GM19452 (cell line): ENCODE measurements at regions not wholly inside any gene's neighbourhood (a gene's known extent, or its start where the extent isn't known, plus 50 kb on each side); places are given as distances from the start of the nearest gene placed in this dataset.

Source experiments
- ATAC-seq: cut with Tn5 transposase; IDR thresholded peaks from one replicate; pipeline ENCODE4 v1.9.1; 2021; ENCODE audit not compliant: unreplicated experiment

- ATAC-seq = no peak
These were observed 871.6 kb upstream of the GJE1 start for GRCh38 chr6:141261016-141261671.

DNA sequence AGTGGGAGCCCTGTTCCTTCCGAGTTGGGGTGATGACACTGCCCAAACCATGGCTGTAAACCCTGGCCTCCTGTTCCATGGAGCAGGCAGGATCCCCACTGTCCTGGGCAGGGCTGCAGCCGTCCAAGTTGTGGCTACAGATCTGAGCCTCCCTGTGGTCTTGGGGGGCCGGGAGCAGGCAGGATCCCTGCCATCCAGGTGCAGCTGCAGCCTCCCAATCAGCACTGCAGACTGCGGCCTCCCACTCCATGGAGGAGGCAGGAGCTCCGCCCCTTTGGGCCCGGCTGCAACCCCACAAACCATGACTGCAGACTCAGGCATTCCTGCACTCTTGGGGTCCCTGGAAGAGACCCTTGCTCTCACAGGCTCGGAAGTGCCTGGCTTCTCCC, 872.1 kb upstream of the GJE1 start:
- no peak for ATAC-seq

GRCh38 chr6:141259807-141260206, 872.9 kb upstream of the GJE1 start:
- ATAC-seq = no peak

GRCh38 chr6:141259091-141259490, 873.6 kb upstream of the GJE1 start:
- no peak for ATAC-seq

- ATAC-seq = no peak
These were observed 874.2 kb upstream of the GJE1 start for GRCh38 chr6:141258516-141258915.

- ATAC-seq = no peak
These were observed 878.4 kb upstream of the GJE1 start for GRCh38 chr6:141254336-141254735.

- ATAC-seq = no peak
These were observed 879.7 kb upstream of the GJE1 start for GRCh38 chr6:141252828-141253608.

DNA sequence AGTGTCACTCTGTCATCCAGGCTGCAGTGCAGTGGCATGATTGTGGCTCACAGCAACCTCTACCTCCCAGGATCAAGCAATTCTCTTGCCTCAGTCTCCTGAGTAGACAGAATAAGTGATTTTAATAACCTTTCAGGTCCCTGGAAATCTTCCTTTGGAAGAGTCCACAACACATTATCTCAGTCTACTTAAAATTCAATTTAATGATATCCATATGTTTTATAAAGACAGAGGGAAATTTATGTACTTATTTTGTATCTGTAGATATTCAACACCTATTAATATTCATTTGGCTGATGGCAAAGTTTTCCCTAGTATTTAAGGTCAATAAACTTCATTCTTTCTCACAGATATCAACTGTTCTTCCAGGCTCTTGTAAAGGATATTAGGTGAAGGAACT, 881.4 kb upstream of the GJE1 start:
- no peak for ATAC-seq

DNA sequence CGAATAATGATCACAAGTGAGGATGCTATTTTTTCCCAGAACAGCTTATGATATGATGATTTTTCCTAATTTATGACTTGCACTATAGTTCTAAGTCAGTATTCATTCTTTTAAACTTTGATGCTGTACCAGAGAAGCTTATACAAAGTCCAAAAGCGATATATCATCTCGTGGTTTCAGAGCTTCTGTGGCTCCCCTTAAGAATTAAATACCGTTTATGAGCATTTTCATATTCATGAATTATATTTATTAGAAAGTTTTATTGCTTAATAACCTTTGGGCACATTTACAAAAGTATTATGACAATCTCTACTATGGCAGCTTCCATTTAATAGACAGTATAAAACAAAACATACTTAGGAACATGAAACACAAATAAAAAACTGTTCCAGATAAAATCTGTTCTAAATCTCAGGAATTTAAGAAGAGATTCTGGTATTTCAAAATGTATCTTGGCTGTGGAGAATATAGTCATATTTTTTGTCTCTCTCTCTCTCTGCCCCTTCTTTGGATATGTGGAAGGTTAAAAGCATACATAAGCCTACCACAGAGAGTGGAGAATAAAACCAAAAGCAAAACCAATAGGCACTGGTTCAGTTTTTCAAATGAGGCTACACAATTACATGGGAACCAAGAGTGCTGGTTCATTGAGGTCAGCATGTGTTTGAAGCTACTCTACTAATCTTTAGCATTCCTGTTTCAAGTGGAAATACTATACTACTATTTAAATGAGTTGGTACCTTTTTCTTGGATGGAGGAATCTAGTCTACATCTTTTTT, 884.5 kb upstream of the GJE1 start:
- peak; percentile 62 for ATAC-seq

DNA sequence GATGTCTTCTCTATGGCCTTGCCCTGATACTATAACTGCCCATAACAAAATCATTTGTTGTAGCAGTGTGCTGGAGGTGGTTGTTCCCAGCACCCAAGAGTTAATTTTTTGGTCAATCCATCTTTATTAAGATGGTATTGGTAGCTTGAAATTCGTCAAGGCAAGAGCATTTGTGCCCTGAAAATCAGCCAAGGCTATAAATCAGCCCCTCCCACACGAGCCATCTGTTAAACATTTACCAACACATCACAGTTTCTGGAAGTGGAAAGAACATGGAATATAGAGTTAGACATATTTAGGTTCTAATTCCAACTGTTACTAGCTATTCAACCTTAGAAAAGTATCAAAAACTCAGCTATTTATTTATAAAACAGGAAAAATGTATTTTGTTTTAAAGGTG, 888.4 kb upstream of the GJE1 start:
- no peak for ATAC-seq

- no peak for ATAC-seq
These were observed 889.8 kb upstream of the GJE1 start for GRCh38 chr6:141242957-141243356.

GRCh38 chr6:141229296-141229695, 903.4 kb upstream of the GJE1 start:
- ATAC-seq = no peak

- no peak for ATAC-seq
These were observed 914.1 kb upstream of the GJE1 start for GRCh38 chr6:141218583-141218982.

- no peak for ATAC-seq
These were observed 916.0 kb upstream of the GJE1 start for GRCh38 chr6:141216726-141217125.

GRCh38 chr6:141212296-141212695, 920.4 kb upstream of the GJE1 start:
- no peak for ATAC-seq

GRCh38 chr6:141211845-141212244, 920.9 kb upstream of the GJE1 start:
- ATAC-seq = no peak

DNA sequence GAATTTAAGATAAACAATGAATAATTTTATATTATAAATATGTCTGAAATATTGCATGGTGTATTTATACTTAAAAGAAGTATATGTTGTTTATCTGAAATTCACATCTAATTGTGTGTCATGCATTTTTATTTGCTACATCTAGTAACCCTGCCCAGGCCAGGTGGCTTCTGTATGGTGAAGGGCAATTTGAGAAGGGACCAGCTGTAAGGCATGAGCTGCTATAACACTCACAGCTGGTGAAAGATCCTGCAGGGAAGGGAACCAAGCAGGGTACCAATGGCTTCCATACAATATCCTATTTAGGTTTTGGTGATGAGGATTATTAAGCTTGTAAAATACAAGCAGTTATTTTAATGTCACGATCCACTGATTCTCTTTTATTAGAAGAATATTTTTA, 921.8 kb upstream of the GJE1 start:
- ATAC-seq = no peak

- no peak for ATAC-seq
These were observed 922.8 kb upstream of the GJE1 start for GRCh38 chr6:141209890-141210289.

GRCh38 chr6:141208101-141208500, 924.6 kb upstream of the GJE1 start:
- no peak for ATAC-seq

DNA sequence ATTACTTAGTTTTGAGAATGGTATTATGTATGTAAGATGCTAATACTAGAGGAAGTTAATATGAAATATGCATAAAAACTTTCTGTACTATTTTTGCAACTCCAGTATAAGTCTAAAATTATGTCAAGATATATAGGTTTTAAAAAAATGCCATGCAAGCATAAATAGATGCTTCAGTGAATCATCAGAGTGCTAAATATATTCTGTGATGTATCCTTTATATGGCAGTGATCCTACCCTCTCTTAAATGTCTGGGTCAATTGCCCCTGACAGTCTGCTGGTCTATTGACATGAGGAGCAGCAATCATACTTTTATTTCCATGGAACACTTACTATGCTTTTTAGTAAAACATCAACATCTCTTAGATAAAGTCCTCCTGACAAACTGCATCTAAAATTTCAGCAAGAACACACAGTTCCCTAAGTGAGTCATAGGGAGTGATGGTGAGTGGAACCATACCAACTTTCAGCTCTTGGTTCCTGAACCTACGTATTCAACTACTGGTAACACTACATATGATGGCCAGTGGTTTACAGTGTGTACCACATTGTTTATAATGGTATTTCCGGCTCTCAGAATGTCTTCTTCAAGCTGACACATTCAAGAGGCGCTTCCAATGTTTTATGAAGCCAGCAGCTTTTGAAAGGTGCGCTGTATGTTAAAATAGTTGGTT, 928.7 kb upstream of the GJE1 start:
- ATAC-seq = no peak

DNA sequence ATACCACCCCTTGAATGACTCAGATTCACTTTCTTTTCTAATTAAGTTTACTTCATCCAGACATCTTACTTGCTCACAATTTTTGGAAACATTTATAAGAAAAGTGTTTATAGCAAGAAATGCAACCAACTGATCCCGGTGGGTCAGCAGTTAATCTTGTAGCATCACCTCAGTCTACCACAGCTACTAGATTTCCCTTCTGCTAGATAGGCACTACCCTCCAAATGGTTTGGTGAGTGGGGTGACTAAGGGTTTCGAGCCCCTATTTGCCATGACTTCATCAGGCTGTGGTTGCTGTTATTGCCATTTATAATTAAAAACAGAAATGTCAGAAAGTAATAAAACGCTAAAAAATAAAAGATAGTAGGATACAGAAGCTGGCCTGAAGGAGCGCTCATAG, 930.1 kb upstream of the GJE1 start:
- ATAC-seq = no peak
